GM18508 (cell line): ENCODE measurements at regions not wholly inside any gene's neighbourhood (a gene's known extent, or its start where the extent isn't known, plus 50 kb on each side); places are given as distances from the start of the nearest gene placed in this dataset.

Experiments
- ATAC-seq: cut with Tn5 transposase; IDR thresholded peaks from one replicate; pipeline ENCODE4 v1.9.1; 2021; ENCODE audit warnings: moderate number of reproducible peaks; ENCODE audit not compliant: insufficient read depth, unreplicated experiment

- no peak for ATAC-seq
Measured at GRCh38 chr20:11352041-11352440, 565.7 kb upstream of the BTBD3 start.

- no peak for ATAC-seq
Measured at GRCh38 chr20:11354846-11355245, 562.8 kb upstream of the BTBD3 start.

- ATAC-seq = no peak
Measured at GRCh38 chr20:11355345-11355744, 562.3 kb upstream of the BTBD3 start.

GRCh38 chr20:11356061-11356460 lies 561.6 kb upstream of the BTBD3 start:
- no peak for ATAC-seq

- no peak for ATAC-seq
Measured at GRCh38 chr20:11362450-11362849, 555.2 kb upstream of the BTBD3 start.

GRCh38 chr20:11364736-11365135 lies 553.0 kb upstream of the BTBD3 start:
- no peak for ATAC-seq

GRCh38 chr20:11366660-11367059 lies 551.0 kb upstream of the BTBD3 start:
- no peak for ATAC-seq

GRCh38 chr20:11368499-11368898 lies 549.2 kb upstream of the BTBD3 start:
- no peak for ATAC-seq

- no peak for ATAC-seq
Measured at GRCh38 chr20:11368965-11369711, 548.6 kb upstream of the BTBD3 start.

- no peak for ATAC-seq
Measured at GRCh38 chr20:11371831-11372230, 545.9 kb upstream of the BTBD3 start.

GRCh38 chr20:11372876-11373790 lies 544.6 kb upstream of the BTBD3 start:
- no peak for ATAC-seq

GRCh38 chr20:11375335-11375734 lies 542.4 kb upstream of the BTBD3 start:
- no peak for ATAC-seq

GRCh38 chr20:11375966-11376365 lies 541.7 kb upstream of the BTBD3 start:
- no peak for ATAC-seq

- ATAC-seq = no peak
Measured at GRCh38 chr20:11376420-11376819, 541.3 kb upstream of the BTBD3 start.

- no peak for ATAC-seq
Measured at GRCh38 chr20:11376998-11377397, 540.7 kb upstream of the BTBD3 start.

- no peak for ATAC-seq
Measured at GRCh38 chr20:11377761-11378160, 539.9 kb upstream of the BTBD3 start.

GRCh38 chr20:11378252-11378651 lies 539.4 kb upstream of the BTBD3 start:
- no peak for ATAC-seq

GRCh38 chr20:11379257-11380011 lies 538.3 kb upstream of the BTBD3 start:
- no peak for ATAC-seq

GRCh38 chr20:11380283-11380682 lies 537.4 kb upstream of the BTBD3 start:
- ATAC-seq = peak; percentile 65

- no peak for ATAC-seq
Measured at GRCh38 chr20:11387189-11387754, 530.4 kb upstream of the BTBD3 start.
